GM12892 (cell line): ENCODE measurements at regions not wholly inside any gene's neighbourhood (a gene's known extent, or its start where the extent isn't known, plus 50 kb on each side); places are given as distances from the start of the nearest gene placed in this dataset.

Experiments used
- POLR2A ChIP-seq: IDR thresholded peaks from 2 replicates; pipeline ENCODE4 v1.6.1; 2011; ENCODE audit warnings: low read depth, low read length, control low read depth
- POLR2AphosphoS5 ChIP-seq: IDR thresholded peaks from 2 replicates; pipeline ENCODE4 v1.6.1; 2011; ENCODE audit warnings: low read depth, low read length, control low read depth
- TAF1 ChIP-seq: IDR thresholded peaks from 2 replicates; pipeline ENCODE4 v1.6.1; 2011; ENCODE audit warnings: low read depth, mild to moderate bottlenecking, control low read depth, low read length, borderline replicate concordance

GRCh38 chr7:51980812-51981211, 664.2 kb upstream of the COBL start:
- TF ChIP-seq POLR2AphosphoS5 (no peak), POLR2A (no peak), TAF1 (no peak)
